ENCODE measurements at regions not wholly inside any gene's neighbourhood (a gene's known extent, or its start where the extent isn't known, plus 50 kb on each side); places are given as distances from the start of the nearest gene placed in this dataset.

DNA sequence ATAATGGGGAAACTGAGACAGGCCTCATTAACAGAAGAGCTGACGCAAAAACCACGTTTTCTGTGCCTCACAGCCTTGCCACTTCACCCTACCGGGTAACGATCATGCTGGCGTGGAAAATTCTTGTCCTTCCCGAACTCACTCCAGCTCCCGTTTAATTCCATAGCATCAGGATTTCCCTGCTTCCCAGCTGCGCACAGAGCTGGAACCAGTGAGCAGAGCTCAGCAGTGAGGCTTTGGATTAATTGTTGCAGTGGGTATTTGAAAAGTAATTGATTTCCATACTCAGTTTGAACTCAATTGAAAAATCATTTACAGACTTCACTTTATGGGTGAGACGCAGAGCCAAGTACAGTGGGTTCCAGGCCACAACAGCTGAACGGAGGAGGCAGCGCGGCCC is 199.0 kb upstream of the ADAMTS16 start:
- Histone ChIP-seq H3K27me3 (no peaks in the 10 kb centered on the region), H3K4me1 (no peaks in the 10 kb centered on the region), H3K27ac (no peak overlapping the region), H3K9me3 (no peaks in the 10 kb centered on the region), H3K4me3 (no peak overlapping the region), H3K36me3 (no peaks in the 10 kb centered on the region)
- no peak for DNase-seq
- no peak for TF ChIP-seq POLR2A (IDR thresholded peaks at IDR 0.05)
- no peak for TF ChIP-seq CTCF (IDR thresholded peaks at IDR 0.05)

DNA sequence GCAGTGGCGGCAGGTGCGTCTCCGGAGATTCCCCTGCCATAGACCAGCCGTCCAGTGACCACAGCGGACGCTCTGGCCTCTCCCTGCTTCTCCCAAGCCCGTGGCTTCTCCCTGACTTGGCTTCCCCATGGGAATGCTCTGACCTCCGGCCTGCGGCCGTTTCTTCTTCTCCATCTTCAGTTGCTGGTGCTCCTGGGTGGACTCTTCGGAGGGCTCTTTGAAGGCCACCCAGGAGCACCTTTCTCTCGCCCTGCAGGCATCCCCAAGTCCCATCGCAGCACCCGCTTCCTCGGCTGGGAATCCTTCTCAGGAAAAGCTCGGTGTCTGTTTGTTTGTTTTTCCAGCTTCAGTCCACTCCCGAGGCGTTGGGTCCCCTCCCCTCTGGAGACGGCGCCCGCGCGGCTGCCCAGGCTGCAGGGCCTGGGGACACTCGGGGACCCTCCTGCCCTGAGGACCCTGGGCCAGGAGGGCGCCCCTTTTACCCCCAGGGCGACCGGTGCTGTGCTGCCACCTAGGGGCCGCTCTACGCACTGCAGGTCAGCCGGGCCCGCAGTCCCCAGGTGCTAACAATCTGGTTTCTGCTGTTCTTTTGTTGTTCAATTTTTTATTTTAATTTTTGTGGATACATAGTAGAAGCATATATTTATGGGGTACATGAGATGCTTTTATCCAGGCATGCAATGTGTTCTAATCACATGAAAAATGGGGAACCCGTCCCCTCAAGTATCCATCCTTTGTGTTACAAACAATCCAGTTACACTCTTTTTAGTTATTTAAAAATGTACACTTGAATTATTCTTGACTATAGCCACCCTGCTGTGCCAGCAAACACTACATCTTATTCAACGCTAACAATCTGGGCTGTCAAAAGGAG is 197.9 kb upstream of the ADAMTS16 start:
- Histone ChIP-seq H3K4me3 (no peak overlapping the region), H3K27me3 (no peaks in the 10 kb centered on the region), H3K36me3 (no peaks in the 10 kb centered on the region), H3K27ac (no peak overlapping the region), H3K4me1 (no peaks in the 10 kb centered on the region), H3K9me3 (no peaks in the 10 kb centered on the region)
- TF ChIP-seq CTCF (IDR thresholded peaks at IDR 0.05) (peak in 5 of 6 experiments; percentile 17 to 78 (median 69)), POLR2A (IDR thresholded peaks at IDR 0.05) (no peak)
- peak in 1 of 3 donors; percentile 55 for DNase-seq

- no peak for DNase-seq
- no peaks in the 10 kb centered on the region for H3K4me1 ChIP-seq
- H3K9me3 ChIP-seq: no peaks in the 10 kb centered on the region
These were observed 197.3 kb upstream of the ADAMTS16 start for GRCh38 chr5:4942831-4943178.

DNA sequence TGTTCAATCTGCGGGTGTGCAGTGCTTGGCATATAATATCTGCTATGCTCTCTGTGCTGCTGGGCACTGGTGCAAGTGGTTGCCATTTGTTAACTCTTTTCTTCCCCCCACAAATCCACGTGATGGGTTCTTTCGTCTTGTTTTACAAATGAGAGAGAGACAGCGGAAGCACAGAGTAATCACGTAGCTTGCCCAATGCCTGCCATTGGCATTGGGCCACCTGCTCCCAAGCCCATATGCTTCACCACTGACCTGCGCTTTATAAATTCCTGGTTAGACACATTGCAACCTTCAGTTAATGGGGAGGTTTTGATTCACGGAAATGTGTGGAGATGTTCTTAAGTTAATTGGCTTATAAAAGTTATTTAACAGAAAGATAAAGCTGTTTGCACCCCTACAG is 194.8 kb upstream of the ADAMTS16 start:
- TF ChIP-seq CTCF (IDR thresholded peaks at IDR 0.05): no peak
- no peak for DNase-seq
- Histone ChIP-seq H3K36me3 (no peaks in the 10 kb centered on the region), H3K27me3 (no peaks in the 10 kb centered on the region), H3K4me1 (no peaks in the 10 kb centered on the region), H3K27ac (no peak overlapping the region), H3K9me3 (no peaks in the 10 kb centered on the region), H3K4me3 (no peak overlapping the region)

More at GRCh38 chr5:4942831-4943178, 197.3 kb upstream of the ADAMTS16 start:
- TF ChIP-seq POLR2A (IDR thresholded peaks at IDR 0.05) (no peak), CTCF (IDR thresholded peaks at IDR 0.05) (no peak)
- Histone ChIP-seq H3K36me3 (no peaks in the 10 kb centered on the region), H3K4me3 (no peak overlapping the region), H3K27me3 (no peaks in the 10 kb centered on the region), H3K27ac (no peak overlapping the region)

DNA sequence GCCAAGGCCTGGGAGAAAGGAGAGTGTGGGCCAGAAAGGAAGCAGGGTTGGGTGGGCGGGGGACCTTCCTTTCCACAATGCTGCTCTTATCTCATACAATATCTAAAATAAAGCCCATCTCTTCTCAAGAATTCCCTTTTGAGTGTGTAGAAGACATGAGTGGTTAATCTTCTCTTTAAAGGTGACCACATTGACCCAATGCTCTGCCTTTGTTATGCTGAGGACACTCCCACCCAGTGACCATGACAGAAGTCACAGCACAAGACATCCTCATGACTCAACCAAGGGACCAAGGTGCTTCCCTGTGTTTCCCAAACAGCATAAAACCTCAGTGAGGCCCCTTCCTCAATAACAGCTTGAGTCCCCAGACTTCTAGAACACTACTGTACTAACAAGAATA is 193.0 kb upstream of the ADAMTS16 start:
- Histone ChIP-seq H3K27ac (no peak overlapping the region), H3K4me3 (no peak overlapping the region), H3K36me3 (no peaks in the 10 kb centered on the region), H3K4me1 (no peaks in the 10 kb centered on the region), H3K27me3 (no peaks in the 10 kb centered on the region), H3K9me3 (no peaks in the 10 kb centered on the region)
- TF ChIP-seq POLR2A (IDR thresholded peaks at IDR 0.05) (no peak), CTCF (IDR thresholded peaks at IDR 0.05) (no peak)
- no peak for DNase-seq

Data from Peyer's patch (tissue), 4 donors.